Tibial artery (tissue), 4 donors: ENCODE measurements at regions not wholly inside any gene's neighbourhood (a gene's known extent, or its start where the extent isn't known, plus 50 kb on each side); places are given as distances from the start of the nearest gene placed in this dataset.

Experiments
- DNase-seq, 2 donors: peaks; one replicate each; pipeline ENCODE4 v3.0.0-alpha.2; 2019
- H3K27ac ChIP-seq, 2 donors: fragments of 200-600 bp; sonication (generic) in 1 of 2; 1 replicate in 1 of 2; 2 replicates in 1 of 2; pipeline ENCODE4 v1.5.1; 2018 to 2019; ENCODE audit warnings: mild to moderate bottlenecking in 1 of 2
- H3K27me3 ChIP-seq, 2 donors: fragments of 200-600 bp; sonication (generic) in 1 of 2; one replicate each; pipeline versions ENCODE4 v1.5.1 to v1.6.0; 2016 to 2019
- H3K36me3 ChIP-seq, 3 donors: fragments of 200-600 bp; sonication (generic) in 2 of 3; one replicate each; pipeline ENCODE4 v1.5.1; 2016 to 2019; ENCODE audit warnings: mild to moderate bottlenecking in 2 of 3
- H3K4me1 ChIP-seq, 4 donors: fragments of 200-600 bp; sonication (generic) in 2 of 4; 1 replicate in 3 of 4; 2 replicates in 1 of 4; pipeline ENCODE4 v1.5.1; 2016 to 2019
- H3K4me3 ChIP-seq, 2 donors: fragments of 200-600 bp; sonication (generic) in 1 of 2; 1 replicate in 1 of 2; 2 replicates in 1 of 2; pipeline ENCODE4 v1.5.1; 2018 to 2019; ENCODE audit warnings: mild to moderate bottlenecking in 2 of 2
- H3K9me3 ChIP-seq, 3 donors: fragments of 200-600 bp; sonication (generic) in 1 of 3; one replicate each; pipeline ENCODE4 v1.5.1; 2016 to 2019
- intact Hi-C: fragments of 100-400 bp; cut with DNase I; formaldehyde crosslinking; loops from one replicate; pipeline ENCODE4 v1.15.0; 2023; ENCODE audit warnings: low total_unique reads
- TF ChIP-seq, protein P1 (sequence below), 2 experiments: fragments of 200-600 bp in 1 of 2; fragments of 450-650 bp in 1 of 2; IDR thresholded peaks; one replicate each; pipeline ENCODE4 v1.5.1; 2017 to 2019; ENCODE audit warnings: antibody characterized with exemption in 2 of 2, mild to moderate bottlenecking in 1 of 2, moderate library complexity in 1 of 2

DNA sequence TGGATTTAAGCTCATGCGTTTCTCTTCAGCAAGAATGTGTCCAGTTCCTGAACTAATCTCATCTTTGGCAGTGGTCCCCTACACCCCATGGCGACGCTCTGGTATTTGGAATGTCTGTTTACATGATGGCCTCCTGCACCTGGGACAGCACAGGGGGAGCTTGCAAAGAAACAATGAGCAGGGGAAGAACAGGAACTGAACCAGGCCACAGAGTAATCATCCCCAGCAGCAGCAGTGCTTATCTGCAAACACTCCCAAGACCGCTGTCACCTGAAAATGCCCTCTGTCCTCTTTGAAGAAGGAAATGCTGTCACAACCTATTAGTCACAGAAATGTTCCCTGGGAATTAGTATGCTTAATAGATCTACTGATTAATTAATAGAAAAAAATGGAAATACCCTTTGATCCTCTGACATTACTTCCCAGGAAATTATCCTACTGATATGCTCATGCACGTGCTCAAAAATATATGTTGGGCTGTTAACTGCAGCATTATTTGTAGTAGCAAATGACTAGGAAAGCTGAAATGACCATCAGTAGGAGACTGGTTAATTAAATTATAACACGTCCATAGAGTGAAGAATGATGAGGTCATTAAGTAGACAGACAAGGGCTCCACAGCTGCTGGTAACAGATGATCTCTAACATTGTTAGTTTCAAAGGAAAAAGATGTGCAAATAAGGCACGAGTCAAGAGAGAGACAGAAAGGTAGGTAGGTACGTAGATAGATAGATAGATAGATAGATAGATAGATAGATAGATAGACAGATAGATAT, 279.3 kb upstream of the FLRT2 start:
- H3K4me1 ChIP-seq, result no peaks in the 10 kb centered on the region
- H3K4me3 ChIP-seq, result no peak overlapping the region
- TF ChIP-seq, protein P1, sequence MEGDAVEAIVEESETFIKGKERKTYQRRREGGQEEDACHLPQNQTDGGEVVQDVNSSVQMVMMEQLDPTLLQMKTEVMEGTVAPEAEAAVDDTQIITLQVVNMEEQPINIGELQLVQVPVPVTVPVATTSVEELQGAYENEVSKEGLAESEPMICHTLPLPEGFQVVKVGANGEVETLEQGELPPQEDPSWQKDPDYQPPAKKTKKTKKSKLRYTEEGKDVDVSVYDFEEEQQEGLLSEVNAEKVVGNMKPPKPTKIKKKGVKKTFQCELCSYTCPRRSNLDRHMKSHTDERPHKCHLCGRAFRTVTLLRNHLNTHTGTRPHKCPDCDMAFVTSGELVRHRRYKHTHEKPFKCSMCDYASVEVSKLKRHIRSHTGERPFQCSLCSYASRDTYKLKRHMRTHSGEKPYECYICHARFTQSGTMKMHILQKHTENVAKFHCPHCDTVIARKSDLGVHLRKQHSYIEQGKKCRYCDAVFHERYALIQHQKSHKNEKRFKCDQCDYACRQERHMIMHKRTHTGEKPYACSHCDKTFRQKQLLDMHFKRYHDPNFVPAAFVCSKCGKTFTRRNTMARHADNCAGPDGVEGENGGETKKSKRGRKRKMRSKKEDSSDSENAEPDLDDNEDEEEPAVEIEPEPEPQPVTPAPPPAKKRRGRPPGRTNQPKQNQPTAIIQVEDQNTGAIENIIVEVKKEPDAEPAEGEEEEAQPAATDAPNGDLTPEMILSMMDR (IDR thresholded peaks at IDR 0.05), result no peak
- DNase-seq, result no peak
- no peaks in the 10 kb centered on the region for H3K27me3 ChIP-seq
- H3K36me3 ChIP-seq, result no peaks in the 10 kb centered on the region
- H3K27ac ChIP-seq, result no peak overlapping the region
- no peaks in the 10 kb centered on the region for H3K9me3 ChIP-seq
- intact Hi-C loops, result no loop called here

DNA sequence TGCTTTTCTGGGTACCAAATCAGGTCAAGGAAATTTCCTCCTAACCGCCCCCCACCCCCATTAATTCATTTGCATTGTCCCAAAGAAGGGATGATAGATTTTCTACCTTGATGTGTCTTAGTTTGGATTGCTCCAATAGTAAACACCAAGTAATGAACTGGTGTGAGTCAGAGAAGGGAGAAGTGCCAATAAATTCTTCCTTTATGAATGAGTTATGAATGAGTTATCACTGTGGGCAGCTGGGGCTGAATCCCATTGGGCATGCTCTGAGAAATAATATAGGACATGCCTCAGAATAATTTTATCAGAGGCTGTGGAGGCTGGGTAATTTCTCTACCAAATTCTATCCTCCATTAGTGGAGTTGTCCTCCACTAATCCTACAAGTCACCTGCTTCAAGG, 277.9 kb upstream of the FLRT2 start:
- TF ChIP-seq, protein P1 (IDR thresholded peaks at IDR 0.05), result no peak
- H3K4me1 ChIP-seq, result no peaks in the 10 kb centered on the region
- no peaks in the 10 kb centered on the region for H3K9me3 ChIP-seq
- DNase-seq, result no peak
- H3K4me3 ChIP-seq, result no peak overlapping the region
- H3K27me3 ChIP-seq, result no peaks in the 10 kb centered on the region
- intact Hi-C loops, result no loop called here
- H3K27ac ChIP-seq, result no peak overlapping the region
- H3K36me3 ChIP-seq, result no peaks in the 10 kb centered on the region

DNA sequence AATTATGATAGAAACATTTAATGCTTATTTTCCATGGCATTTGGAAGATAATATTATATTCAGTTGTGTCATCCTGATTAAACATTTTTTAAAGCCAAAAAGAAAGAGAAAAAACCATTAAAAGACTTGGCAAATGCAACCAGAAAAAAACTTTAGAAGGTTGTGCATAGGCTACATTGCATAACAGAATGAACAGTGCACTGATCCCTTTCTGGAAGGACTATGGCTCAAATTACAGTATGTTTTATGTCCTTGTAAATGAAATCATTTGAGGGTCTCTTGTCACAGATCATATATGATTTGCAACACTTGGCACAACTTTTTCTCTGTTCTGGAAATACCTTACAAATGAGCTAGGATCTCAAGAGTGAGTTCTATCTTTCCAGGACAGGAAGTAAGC, 275.2 kb upstream of the FLRT2 start:
- Histone ChIP-seq H3K27ac (no peak overlapping the region), H3K27me3 (no peaks in the 10 kb centered on the region), H3K9me3 (no peaks in the 10 kb centered on the region), H3K4me3 (no peak overlapping the region), H3K36me3 (no peaks in the 10 kb centered on the region), H3K4me1 (no peaks in the 10 kb centered on the region)
- no peak for DNase-seq
- TF ChIP-seq, protein P1 (IDR thresholded peaks at IDR 0.05), result no peak
- intact Hi-C loops, result no loop called here

DNA sequence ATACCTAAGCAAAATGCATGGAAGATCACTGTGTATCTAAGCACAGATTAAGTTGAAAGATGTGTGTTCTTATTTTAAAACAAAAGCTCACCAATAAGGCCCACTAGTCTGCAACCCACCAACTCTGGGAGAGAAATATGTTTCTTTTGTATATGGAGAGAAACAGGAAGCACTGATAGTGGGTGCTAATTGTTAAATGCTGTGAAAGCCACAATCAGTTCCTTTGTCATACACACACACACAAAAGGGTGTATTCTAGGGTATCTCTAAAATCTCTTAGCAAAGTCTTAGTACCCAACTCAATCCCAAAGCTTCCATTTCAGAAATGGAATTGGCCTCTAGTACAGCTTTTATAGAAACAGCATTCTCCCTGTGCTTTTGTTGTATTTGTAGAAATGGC, 272.7 kb upstream of the FLRT2 start:
- no peak overlapping the region for H3K4me3 ChIP-seq
- DNase-seq, result no peak
- no peak overlapping the region for H3K27ac ChIP-seq
- H3K27me3 ChIP-seq, result no peaks in the 10 kb centered on the region
- no peaks in the 10 kb centered on the region for H3K36me3 ChIP-seq
- no peaks in the 10 kb centered on the region for H3K4me1 ChIP-seq
- H3K9me3 ChIP-seq, result no peaks in the 10 kb centered on the region
- intact Hi-C loops, result no loop called here
- TF ChIP-seq, protein P1 (IDR thresholded peaks at IDR 0.05), result no peak

DNA sequence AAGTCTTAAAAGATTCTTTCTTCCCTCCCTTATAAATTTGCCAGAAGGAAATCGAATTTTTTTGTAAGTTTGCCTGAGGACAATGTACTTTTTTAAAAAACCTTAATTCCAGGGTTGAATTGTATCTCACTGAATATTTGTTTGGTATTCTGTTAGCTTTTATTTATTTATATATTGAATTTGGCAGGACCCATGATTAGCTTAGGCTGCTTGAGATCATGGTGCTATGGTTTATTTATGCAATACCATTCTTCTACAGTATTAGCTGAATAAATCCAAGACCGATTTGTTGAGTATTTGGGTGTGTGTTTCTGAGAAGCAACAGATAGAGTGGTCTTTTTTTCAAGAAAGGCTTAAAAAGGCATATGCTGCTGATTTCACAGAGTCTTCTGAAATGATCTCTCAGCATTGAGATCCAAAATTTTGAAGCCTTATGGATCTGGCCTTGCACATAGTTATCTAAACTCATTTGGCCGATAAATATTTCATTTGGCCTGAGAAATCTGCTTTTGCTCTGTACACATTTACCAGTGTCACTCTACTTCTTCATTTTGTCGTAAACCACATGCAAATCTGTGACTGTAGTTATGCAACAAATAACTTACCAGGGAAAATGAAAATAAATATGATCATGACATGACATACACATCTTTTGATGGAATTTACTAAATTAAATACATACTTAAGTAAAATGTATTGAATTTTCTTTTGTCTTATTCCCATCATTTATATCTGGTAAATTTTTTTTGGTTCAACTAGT, 265.8 kb upstream of the FLRT2 start:
- Histone ChIP-seq H3K4me1 (no peaks in the 10 kb centered on the region), H3K4me3 (no peak overlapping the region)
- intact Hi-C loops, result no loop called here

More for the DNA sequence above, 265.8 kb upstream of the FLRT2 start:
- DNase-seq, result no peak
- H3K27me3 ChIP-seq, result no peaks in the 10 kb centered on the region
- TF ChIP-seq, protein P1 (IDR thresholded peaks at IDR 0.05), result no peak
- H3K9me3 ChIP-seq, result no peaks in the 10 kb centered on the region
- no peak overlapping the region for H3K27ac ChIP-seq
- no peaks in the 10 kb centered on the region for H3K36me3 ChIP-seq
